ENCODE measurements at regions not wholly inside any gene's neighbourhood (a gene's known extent, or its start where the extent isn't known, plus 50 kb on each side); places are given as distances from the start of the nearest gene placed in this dataset.
A peak's percentile ranks its signal among the peaks of the same experiment; 100 is the strongest.

- DNase-seq (ENCODE audit: low read depth): no peak
- no peak for TF ChIP-seq CTCF (IDR thresholded peaks at IDR 0.05; ENCODE audit: control insufficient read depth, extremely low read depth, insufficient read depth)
- peak overlapping the region; percentile 19; the same call in 1 of the 2 replicates for H3K4me3 ChIP-seq (ENCODE audit: low read depth, low read length)
These were observed 147.7 kb upstream of the GALNT15 start for GRCh38 chr3:16026753-16027152.

- TF ChIP-seq CTCF (IDR thresholded peaks at IDR 0.05; ENCODE audit: control insufficient read depth, extremely low read depth, insufficient read depth): no peak
- no peak overlapping the region for H3K4me3 ChIP-seq (ENCODE audit: low read depth, low read length)
- no peak for DNase-seq (ENCODE audit: low read depth)
These were observed 145.9 kb upstream of the GALNT15 start for GRCh38 chr3:16028604-16029003.

DNA sequence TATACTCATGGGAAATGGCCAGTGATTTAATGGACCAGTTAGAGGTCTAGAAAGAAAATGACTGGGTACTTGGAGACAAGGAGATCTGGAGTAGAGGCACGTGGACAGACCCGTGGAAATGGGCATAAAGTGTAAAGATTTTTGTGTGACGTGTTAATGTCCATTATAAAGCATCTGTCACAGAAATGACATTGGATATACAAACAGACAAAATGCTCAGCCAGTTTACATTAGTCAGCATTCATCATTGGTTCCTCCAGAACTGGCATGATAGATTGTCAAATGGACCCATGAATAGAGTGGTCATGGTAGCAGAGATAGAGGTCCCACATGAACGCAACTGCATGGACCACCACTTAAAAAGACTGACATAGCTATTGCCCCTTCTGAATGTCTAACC, 144.1 kb upstream of the GALNT15 start:
- no peak for TF ChIP-seq CTCF (IDR thresholded peaks at IDR 0.05; ENCODE audit: control insufficient read depth, extremely low read depth, insufficient read depth)
- H3K4me3 ChIP-seq (ENCODE audit: low read depth, low read length): no peak overlapping the region
- no peak for DNase-seq (ENCODE audit: low read depth)

DNA sequence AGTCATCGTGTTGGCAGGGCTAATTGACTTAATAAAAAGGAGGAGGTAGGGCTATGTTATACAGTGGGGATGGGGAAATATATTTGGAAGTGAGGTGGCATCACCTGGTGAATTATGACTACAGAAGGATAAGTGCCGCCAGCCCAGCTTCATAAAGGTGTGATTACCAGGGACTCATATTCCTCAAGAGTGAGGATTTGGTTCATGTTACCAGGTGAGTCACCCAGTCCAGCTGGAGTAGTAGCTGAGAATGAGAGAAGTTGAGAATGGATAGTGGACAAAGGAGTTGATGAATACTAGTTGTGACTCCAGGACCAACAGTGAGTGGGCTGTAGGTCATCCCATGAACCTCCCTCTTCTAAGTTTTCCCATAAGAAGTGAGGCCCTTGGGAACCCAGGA, 143.0 kb upstream of the GALNT15 start:
- no peak for TF ChIP-seq CTCF (IDR thresholded peaks at IDR 0.05; ENCODE audit: control insufficient read depth, extremely low read depth, insufficient read depth)
- no peak for DNase-seq (ENCODE audit: low read depth)
- no peak overlapping the region for H3K4me3 ChIP-seq (ENCODE audit: low read depth, low read length)

GRCh38 chr3:16033889-16034687, 140.4 kb upstream of the GALNT15 start:
- no peak for TF ChIP-seq CTCF (IDR thresholded peaks at IDR 0.05; ENCODE audit: control insufficient read depth, extremely low read depth, insufficient read depth)

DNA sequence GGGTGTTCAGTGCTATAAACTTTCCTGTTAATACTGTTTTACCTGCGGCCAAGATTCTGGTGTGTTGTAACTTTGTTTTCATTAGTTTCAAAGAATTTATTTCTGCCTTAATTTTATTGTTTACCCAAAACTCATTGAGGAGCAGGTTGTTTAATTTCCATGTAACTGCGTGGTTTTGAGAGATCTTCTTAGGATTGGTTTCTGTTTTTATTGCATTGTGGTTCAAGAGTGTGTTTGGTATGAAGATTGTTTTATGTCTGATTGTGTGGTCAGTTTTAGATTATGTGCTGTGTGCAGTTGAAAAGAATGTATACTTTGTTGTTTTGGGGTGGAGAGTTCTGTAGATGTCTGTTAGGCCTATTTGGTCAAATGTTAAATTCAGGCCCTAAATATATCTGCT, 133.5 kb upstream of the GALNT15 start:
- no peak overlapping the region for H3K4me3 ChIP-seq (ENCODE audit: low read depth, low read length)
- no peak for DNase-seq (ENCODE audit: low read depth)
- no peak for TF ChIP-seq CTCF (IDR thresholded peaks at IDR 0.05; ENCODE audit: control insufficient read depth, extremely low read depth, insufficient read depth)

More at GRCh38 chr3:16033889-16034687, 140.4 kb upstream of the GALNT15 start:
- H3K4me3 ChIP-seq (ENCODE audit: low read depth, low read length): no peak overlapping the region
- no peak for DNase-seq (ENCODE audit: low read depth)

Measured in LNCaP clone FGC (cell line).